HG03064 (cell line): ENCODE measurements at regions not wholly inside any gene's neighbourhood (a gene's known extent, or its start where the extent isn't known, plus 50 kb on each side); places are given as distances from the start of the nearest gene placed in this dataset.
"Not testable (repeated sequence)": the region's sequence is repeated elsewhere in the genome, so short reads cannot be mapped to it uniquely, and the experiment has no call there.

Experiments used
- ATAC-seq: cut with Tn5 transposase; IDR thresholded peaks from one replicate; pipeline ENCODE4 v1.9.1; 2021; ENCODE audit warnings: low read depth; ENCODE audit not compliant: unreplicated experiment

GRCh38 chrX:9370893-9371292 lies 94.0 kb upstream of the TBL1X start:
- ATAC-seq: no peak

- ATAC-seq: no peak
Observed at GRCh38 chrX:9372866-9373265, 92.0 kb upstream of the TBL1X start.

- ATAC-seq: no peak
Observed at GRCh38 chrX:9373789-9374188, 91.1 kb upstream of the TBL1X start.

- ATAC-seq: no peak
Observed at GRCh38 chrX:9374555-9374954, 90.3 kb upstream of the TBL1X start.

GRCh38 chrX:9376111-9376510 lies 88.7 kb upstream of the TBL1X start:
- ATAC-seq: no peak

GRCh38 chrX:9377216-9377615 lies 87.6 kb upstream of the TBL1X start:
- not testable (repeated sequence) for ATAC-seq

- ATAC-seq: no peak
Observed at GRCh38 chrX:9378980-9379696, 85.7 kb upstream of the TBL1X start.

GRCh38 chrX:9379697-9380551 lies 84.9 kb upstream of the TBL1X start:
- ATAC-seq: no peak

- ATAC-seq: no peak
Observed at GRCh38 chrX:9383655-9384054, 81.2 kb upstream of the TBL1X start.

- no peak for ATAC-seq
Observed at GRCh38 chrX:9388450-9388849, 76.4 kb upstream of the TBL1X start.

- no peak for ATAC-seq
Observed at GRCh38 chrX:9390121-9390520, 74.7 kb upstream of the TBL1X start.

GRCh38 chrX:9390693-9391368 lies 74.0 kb upstream of the TBL1X start:
- ATAC-seq: no peak

- ATAC-seq: no peak
Observed at GRCh38 chrX:9392445-9392844, 72.4 kb upstream of the TBL1X start.

- ATAC-seq: no peak
Observed at GRCh38 chrX:9393571-9393970, 71.3 kb upstream of the TBL1X start.

- no peak for ATAC-seq
Observed at GRCh38 chrX:9394212-9394611, 70.6 kb upstream of the TBL1X start.

GRCh38 chrX:9396930-9397329 lies 67.9 kb upstream of the TBL1X start:
- no peak for ATAC-seq

GRCh38 chrX:9401051-9401450 lies 63.8 kb upstream of the TBL1X start:
- ATAC-seq: no peak

GRCh38 chrX:9403374-9403773 lies 61.5 kb upstream of the TBL1X start:
- no peak for ATAC-seq

GRCh38 chrX:9405635-9406034 lies 59.2 kb upstream of the TBL1X start:
- ATAC-seq: not testable (repeated sequence)

GRCh38 chrX:9410889-9411288 lies 54.0 kb upstream of the TBL1X start:
- ATAC-seq: not testable (repeated sequence)

- not testable (repeated sequence) for ATAC-seq
Observed at GRCh38 chrX:9411682-9412081, 53.2 kb upstream of the TBL1X start.
